SK-N-SH treated with all-trans-retinoic acid at 6 μM for 48 hours (cell line): ENCODE measurements at regions not wholly inside any gene's neighbourhood (a gene's known extent, or its start where the extent isn't known, plus 50 kb on each side); places are given as distances from the start of the nearest gene placed in this dataset.

Source experiments
- CSRNP3 ChIP-seq: fragments of 250-450 bp; sonication (Bioruptor Pico); IDR thresholded peaks from 2 replicates; pipeline ENCODE4 v1.5.1; 2021; ENCODE audit warnings: mild to moderate bottlenecking, moderate library complexity
- GLIS3 ChIP-seq: fragments of 250-450 bp; sonication (Bioruptor Pico); IDR thresholded peaks from 2 replicates; pipeline ENCODE4 v1.5.0; 2020; ENCODE audit warnings: mild to moderate bottlenecking, moderate library complexity
- RARB ChIP-seq: fragments of 250-450 bp; sonication (Bioruptor Pico); IDR thresholded peaks from 2 replicates; pipeline ENCODE4 v1.8.0; 2021; ENCODE audit warnings: mild to moderate bottlenecking, moderate library complexity
- ZFP3 ChIP-seq: fragments of 250-450 bp; sonication (Bioruptor Pico); IDR thresholded peaks from 2 replicates; pipeline ENCODE4 v1.5.0; 2020; ENCODE audit warnings: mild to moderate bottlenecking, moderate library complexity
- ZNF565 ChIP-seq: fragments of 450-650 bp; formaldehyde crosslinking; conservative IDR thresholded peaks from 2 replicates; pipeline ENCODE4 v1.5.0; 2020; ENCODE audit warnings: low read depth, mild to moderate bottlenecking, moderate library complexity
- TF ChIP-seq, protein P1 (sequence below): fragments of 250-450 bp; sonication (Bioruptor Pico); IDR thresholded peaks from 2 replicates; pipeline ENCODE4 v1.8.0; 2020; ENCODE audit warnings: mild to moderate bottlenecking, moderate library complexity, borderline replicate concordance
- TF ChIP-seq, protein P2 (sequence below): fragments of 250-450 bp; sonication (Bioruptor Pico); IDR thresholded peaks from 2 replicates; pipeline ENCODE4 v1.5.1; 2020; ENCODE audit warnings: low read depth, mild to moderate bottlenecking, moderate library complexity

DNA sequence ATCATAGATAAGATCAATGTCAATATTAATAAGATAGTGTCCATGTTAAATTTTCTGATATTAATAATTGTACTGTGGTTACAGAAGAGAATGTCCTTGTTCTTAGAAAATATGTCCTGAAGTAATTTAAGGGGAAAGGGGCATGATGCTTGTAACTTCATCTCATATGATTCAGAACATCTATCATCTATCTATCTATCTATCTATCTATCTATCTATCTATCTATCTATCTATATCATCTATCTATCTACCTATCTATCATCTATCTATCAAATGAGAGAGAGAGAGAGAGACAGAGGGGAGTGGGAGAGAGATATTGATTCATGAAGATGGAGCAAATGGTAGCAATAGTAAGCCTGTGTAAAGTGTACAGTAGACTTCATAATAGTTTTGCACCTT lies 124.8 kb upstream of the FAT1 start:
- TF ChIP-seq, protein P1, sequence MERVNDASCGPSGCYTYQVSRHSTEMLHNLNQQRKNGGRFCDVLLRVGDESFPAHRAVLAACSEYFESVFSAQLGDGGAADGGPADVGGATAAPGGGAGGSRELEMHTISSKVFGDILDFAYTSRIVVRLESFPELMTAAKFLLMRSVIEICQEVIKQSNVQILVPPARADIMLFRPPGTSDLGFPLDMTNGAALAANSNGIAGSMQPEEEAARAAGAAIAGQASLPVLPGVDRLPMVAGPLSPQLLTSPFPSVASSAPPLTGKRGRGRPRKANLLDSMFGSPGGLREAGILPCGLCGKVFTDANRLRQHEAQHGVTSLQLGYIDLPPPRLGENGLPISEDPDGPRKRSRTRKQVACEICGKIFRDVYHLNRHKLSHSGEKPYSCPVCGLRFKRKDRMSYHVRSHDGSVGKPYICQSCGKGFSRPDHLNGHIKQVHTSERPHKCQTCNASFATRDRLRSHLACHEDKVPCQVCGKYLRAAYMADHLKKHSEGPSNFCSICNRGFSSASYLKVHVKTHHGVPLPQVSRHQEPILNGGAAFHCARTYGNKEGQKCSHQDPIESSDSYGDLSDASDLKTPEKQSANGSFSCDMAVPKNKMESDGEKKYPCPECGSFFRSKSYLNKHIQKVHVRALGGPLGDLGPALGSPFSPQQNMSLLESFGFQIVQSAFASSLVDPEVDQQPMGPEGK = no peak
- TF ChIP-seq ZFP3 (CRISPR knock-in tag) = no peak
- TF ChIP-seq RARB = no peak
- no peak for TF ChIP-seq ZNF565
- no peak for TF ChIP-seq GLIS3 (CRISPR knock-in tag)
- TF ChIP-seq CSRNP3 (CRISPR knock-in tag) = no peak
- TF ChIP-seq, protein P2, sequence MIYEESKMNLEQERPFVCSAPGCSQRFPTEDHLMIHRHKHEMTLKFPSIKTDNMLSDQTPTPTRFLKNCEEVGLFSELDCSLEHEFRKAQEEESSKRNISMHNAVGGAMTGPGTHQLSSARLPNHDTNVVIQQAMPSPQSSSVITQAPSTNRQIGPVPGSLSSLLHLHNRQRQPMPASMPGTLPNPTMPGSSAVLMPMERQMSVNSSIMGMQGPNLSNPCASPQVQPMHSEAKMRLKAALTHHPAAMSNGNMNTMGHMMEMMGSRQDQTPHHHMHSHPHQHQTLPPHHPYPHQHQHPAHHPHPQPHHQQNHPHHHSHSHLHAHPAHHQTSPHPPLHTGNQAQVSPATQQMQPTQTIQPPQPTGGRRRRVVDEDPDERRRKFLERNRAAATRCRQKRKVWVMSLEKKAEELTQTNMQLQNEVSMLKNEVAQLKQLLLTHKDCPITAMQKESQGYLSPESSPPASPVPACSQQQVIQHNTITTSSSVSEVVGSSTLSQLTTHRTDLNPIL (CRISPR knock-in tag) = no peak
